ENCODE measurements at regions not wholly inside any gene's neighbourhood (a gene's known extent, or its start where the extent isn't known, plus 50 kb on each side); places are given as distances from the start of the nearest gene placed in this dataset.

GRCh38 chr4:115171220-115171619 lies 57.8 kb upstream of the NDST4 start:
- TF ChIP-seq CTCF (IDR thresholded peaks at IDR 0.05; ENCODE audit: insufficient read depth in 1 of 2, low read depth in 1 of 2, low read length in 1 of 2, severe bottlenecking in 1 of 2, unreplicated experiment in 1 of 2) = no peak

DNA sequence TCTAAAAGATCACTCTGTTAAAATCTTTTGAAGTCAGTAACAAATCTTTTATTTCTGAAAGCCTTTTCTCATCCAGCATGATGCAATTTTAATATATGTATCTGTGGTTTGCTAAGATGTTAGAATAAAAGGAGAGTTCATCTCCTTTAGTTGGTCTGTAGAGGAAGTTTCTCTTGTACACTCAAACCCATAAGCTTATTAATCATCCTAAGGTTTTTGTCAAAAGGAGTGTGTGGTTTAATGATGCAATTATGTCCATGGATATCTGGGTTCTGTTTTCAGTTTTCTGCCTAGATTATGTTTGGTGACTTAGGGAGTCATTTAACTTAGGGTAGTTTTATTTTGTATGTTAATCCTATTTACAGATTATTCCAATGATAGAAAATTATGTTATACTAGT lies 52.1 kb upstream of the NDST4 start:
- no peaks in the 10 kb centered on the region for H3K27me3 Mint-ChIP-seq (ENCODE audit: insufficient read depth, unreplicated experiment)
- CTCF ChIA-PET = no interaction called here
- no peak overlapping the region for H3K4me3 Mint-ChIP-seq (ENCODE audit: unreplicated experiment)
- Histone ChIP-seq H3K36me3 (ENCODE audit: control insufficient read depth, insufficient read depth, low read length) (no peaks in the 10 kb centered on the region), H3K4me1 (no peaks in the 10 kb centered on the region), H3K9me3 (no peaks in the 10 kb centered on the region), H3K27me3 (replicated peaks; ENCODE audit: control insufficient read depth, insufficient read depth, low read length) (no peaks in the 10 kb centered on the region), H3K4me3 (ENCODE audit: low read depth, low read length) (no peak overlapping the region)
- BruUV-seq (replicated peaks) = no TSS peak
- intact Hi-C loops (cut with micrococcal nuclease; ENCODE audit: unreplicated experiment) = no loop called here
- DNase-seq = no peak
- POLR2A ChIA-PET = no interaction called here
- H3K36me3 Mint-ChIP-seq (ENCODE audit: insufficient read depth, unreplicated experiment) = no peaks in the 10 kb centered on the region
- no peaks in the 10 kb centered on the region for H3K4me1 Mint-ChIP-seq (ENCODE audit: low read depth, unreplicated experiment)
- no peak for TF ChIP-seq CTCF (IDR thresholded peaks at IDR 0.05; ENCODE audit: insufficient read depth in 1 of 2, low read depth in 1 of 2, low read length in 1 of 2, severe bottlenecking in 1 of 2, unreplicated experiment in 1 of 2)
- H3K27ac Mint-ChIP-seq (ENCODE audit: unreplicated experiment) = no peak overlapping the region
- H3K9me3 Mint-ChIP-seq (ENCODE audit: unreplicated experiment) = no peaks in the 10 kb centered on the region

More at GRCh38 chr4:115171220-115171619, 57.8 kb upstream of the NDST4 start:
- Histone ChIP-seq H3K4me1 (no peaks in the 10 kb centered on the region), H3K9me3 (no peaks in the 10 kb centered on the region), H3K4me3 (ENCODE audit: low read depth, low read length) (no peak overlapping the region), H3K27me3 (replicated peaks; ENCODE audit: control insufficient read depth, insufficient read depth, low read length) (no peaks in the 10 kb centered on the region), H3K36me3 (ENCODE audit: control insufficient read depth, insufficient read depth, low read length) (no peaks in the 10 kb centered on the region)
- Mint-ChIP-seq H3K27ac (ENCODE audit: unreplicated experiment) (no peak overlapping the region), H3K4me1 (ENCODE audit: low read depth, unreplicated experiment) (no peaks in the 10 kb centered on the region), H3K9me3 (ENCODE audit: unreplicated experiment) (no peaks in the 10 kb centered on the region), H3K36me3 (ENCODE audit: insufficient read depth, unreplicated experiment) (no peaks in the 10 kb centered on the region), H3K27me3 (ENCODE audit: insufficient read depth, unreplicated experiment) (peaks cover 3% of the 10 kb centered on the region), H3K4me3 (ENCODE audit: unreplicated experiment) (no peak overlapping the region)
- ChIA-PET CTCF (no interaction called here), POLR2A (no interaction called here)
- intact Hi-C loops (cut with micrococcal nuclease; ENCODE audit: unreplicated experiment) = no loop called here
- DNase-seq = no peak
- BruUV-seq (replicated peaks) = no TSS peak
